ENCODE measurements at regions not wholly inside any gene's neighbourhood (a gene's known extent, or its start where the extent isn't known, plus 50 kb on each side); places are given as distances from the start of the nearest gene placed in this dataset.
"Not testable (repeated sequence)": the region's sequence is repeated elsewhere in the genome, so short reads cannot be mapped to it uniquely, and the experiment has no call there.

DNA sequence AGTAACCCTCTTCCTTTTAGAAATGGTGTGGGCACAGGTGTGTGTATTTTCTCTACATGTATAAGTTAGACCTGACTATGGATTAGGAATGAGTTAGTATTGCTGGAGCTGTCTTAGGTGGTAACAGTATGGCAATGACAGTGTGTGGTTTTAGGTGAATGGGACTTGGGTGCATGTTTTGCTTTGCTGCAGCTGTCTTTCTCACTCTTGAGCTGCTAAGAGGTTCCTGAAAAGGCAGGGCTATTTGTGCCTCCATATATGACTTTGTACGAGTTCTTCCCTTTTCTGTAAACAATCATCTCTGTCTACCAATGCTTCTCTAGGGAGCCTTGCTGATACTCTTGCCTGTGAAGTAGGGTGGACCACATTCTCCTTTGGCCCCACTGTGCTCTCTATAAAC lies 234.8 kb upstream of the HHIP start:
- H3K36me3 Mint-ChIP-seq = no peaks in the 10 kb centered on the region
- peaks cover 0 to 10% (median 5%) of the 10 kb centered on the region in 6 donors for H3K9me3 Mint-ChIP-seq
- H3K4me3 Mint-ChIP-seq = no peak overlapping the region
- no peak overlapping the region for H3K27ac Mint-ChIP-seq
- no peaks in the 10 kb centered on the region for H3K4me1 Mint-ChIP-seq
- H3K27me3 Mint-ChIP-seq (ENCODE audit: low read depth in 3 of 3) = peaks cover 0 to 7% (median 0%) of the 10 kb centered on the region in 3 donors
- DNase-seq = no peak

DNA sequence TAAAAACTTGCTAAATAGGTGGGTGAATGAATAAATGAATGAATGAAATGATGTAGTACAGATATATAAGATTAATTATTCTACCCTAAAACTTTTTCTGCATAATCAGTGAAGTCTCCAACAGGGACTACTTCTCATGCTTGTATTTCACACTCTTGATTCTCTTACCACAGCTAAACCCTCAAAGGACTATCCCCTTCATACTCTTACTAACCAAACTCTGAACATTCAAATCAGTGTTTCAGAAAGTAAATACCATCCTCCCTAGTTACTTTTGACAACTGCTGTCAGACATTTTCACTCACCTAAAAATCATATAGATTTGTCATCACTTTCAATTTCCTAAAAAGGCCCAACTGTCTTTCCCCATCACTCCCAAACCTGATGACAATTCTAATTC lies 234.3 kb upstream of the HHIP start:
- H3K4me3 Mint-ChIP-seq = no peak overlapping the region
- H3K27ac Mint-ChIP-seq = no peak overlapping the region
- no peak for DNase-seq
- no peaks in the 10 kb centered on the region for H3K36me3 Mint-ChIP-seq
- peaks cover 0 to 10% (median 5%) of the 10 kb centered on the region in 6 donors for H3K9me3 Mint-ChIP-seq
- peaks cover 0 to 7% (median 0%) of the 10 kb centered on the region in 3 donors for H3K27me3 Mint-ChIP-seq (ENCODE audit: low read depth in 3 of 3)
- H3K4me1 Mint-ChIP-seq = no peaks in the 10 kb centered on the region

DNA sequence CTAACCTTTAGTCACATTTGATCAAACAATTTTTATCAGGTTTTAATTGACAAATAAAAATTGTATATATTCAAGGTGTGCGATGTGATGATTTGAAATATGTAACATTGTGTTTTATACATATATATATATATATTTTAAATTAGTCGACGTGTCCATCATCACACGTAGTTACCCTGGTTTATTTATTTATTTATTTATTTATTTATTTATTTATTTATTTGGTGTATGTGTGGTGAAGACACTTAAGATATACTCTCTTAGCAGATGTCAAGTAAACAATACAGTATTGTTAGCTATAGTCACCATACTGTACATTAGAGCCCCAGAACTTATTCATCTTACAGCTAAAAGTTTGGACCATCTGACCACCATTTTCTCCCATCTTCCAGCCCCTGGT lies 224.9 kb upstream of the HHIP start:
- Mint-ChIP-seq H3K4me3 (no peak overlapping the region), H3K27ac (no peak overlapping the region), H3K4me1 (no peaks in the 10 kb centered on the region), H3K27me3 (ENCODE audit: low read depth in 3 of 3) (no peaks in the 10 kb centered on the region), H3K9me3 (peaks cover 0 to 7% (median 1%) of the 10 kb centered on the region in 6 donors), H3K36me3 (no peaks in the 10 kb centered on the region)
- no peak for DNase-seq

- Mint-ChIP-seq H3K36me3 (no peaks in the 10 kb centered on the region), H3K27me3 (ENCODE audit: low read depth in 3 of 3) (peaks cover 0 to 2% (median 0%) of the 10 kb centered on the region in 3 donors), H3K4me1 (no peaks in the 10 kb centered on the region), H3K27ac (no peak overlapping the region), H3K4me3 (no peak overlapping the region), H3K9me3 (peaks cover 0 to 3% (median 1%) of the 10 kb centered on the region in 6 donors)
- DNase-seq = no peak
These were observed 224.0 kb upstream of the HHIP start for GRCh38 chr4:144421839-144422565.

DNA sequence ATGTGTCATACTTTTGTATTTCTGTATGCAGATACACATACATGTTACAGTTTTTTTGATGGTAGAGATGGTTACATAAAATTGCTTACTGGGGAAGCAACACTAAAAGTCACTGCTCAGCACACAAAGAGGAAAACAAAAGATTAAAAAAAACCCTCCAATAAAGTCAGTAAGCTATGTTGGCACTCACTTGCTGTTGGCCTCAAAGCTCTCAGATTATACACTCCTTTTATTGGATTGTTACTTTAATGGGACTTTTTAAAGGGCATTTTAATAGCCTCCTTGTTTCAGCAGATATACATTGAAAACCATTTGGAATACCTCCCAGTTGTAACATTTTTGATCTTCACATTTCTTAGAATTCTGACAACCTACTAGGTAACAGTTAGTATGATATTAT lies 222.0 kb upstream of the HHIP start:
- DNase-seq = no peak
- peaks cover 0 to 2% (median 0%) of the 10 kb centered on the region in 3 donors for H3K27me3 Mint-ChIP-seq (ENCODE audit: low read depth in 3 of 3)
- H3K4me3 Mint-ChIP-seq = no peak overlapping the region
- no peaks in the 10 kb centered on the region for H3K4me1 Mint-ChIP-seq
- no peak overlapping the region for H3K27ac Mint-ChIP-seq
- no peaks in the 10 kb centered on the region for H3K36me3 Mint-ChIP-seq
- peaks cover 0 to 4% (median 0%) of the 10 kb centered on the region in 6 donors for H3K9me3 Mint-ChIP-seq

DNA sequence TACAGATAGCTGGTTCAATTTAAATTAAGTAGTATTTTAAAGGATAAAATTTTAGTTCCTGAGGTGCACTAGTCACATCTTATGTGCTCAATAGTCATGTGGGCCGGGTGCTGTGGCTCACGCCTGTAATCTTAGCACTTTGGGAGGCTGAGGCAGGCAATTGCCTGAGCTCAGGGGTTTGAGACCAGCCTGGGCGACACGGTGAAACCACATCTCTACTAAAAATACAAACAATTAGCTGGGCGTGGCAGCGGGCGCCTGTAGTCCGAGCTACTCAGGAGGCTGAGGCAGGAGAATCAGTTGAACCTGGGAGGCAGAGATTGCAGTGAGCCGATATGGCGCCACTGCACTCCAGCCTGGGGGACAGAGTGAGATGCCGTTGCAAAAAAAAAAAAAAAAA lies 219.9 kb upstream of the HHIP start:
- H3K27ac Mint-ChIP-seq; H3K9me3 Mint-ChIP-seq; H3K4me3 Mint-ChIP-seq; DNase-seq; H3K4me1 Mint-ChIP-seq; H3K36me3 Mint-ChIP-seq; H3K27me3 Mint-ChIP-seq (ENCODE audit: low read depth in 3 of 3): not testable (repeated sequence)

DNA sequence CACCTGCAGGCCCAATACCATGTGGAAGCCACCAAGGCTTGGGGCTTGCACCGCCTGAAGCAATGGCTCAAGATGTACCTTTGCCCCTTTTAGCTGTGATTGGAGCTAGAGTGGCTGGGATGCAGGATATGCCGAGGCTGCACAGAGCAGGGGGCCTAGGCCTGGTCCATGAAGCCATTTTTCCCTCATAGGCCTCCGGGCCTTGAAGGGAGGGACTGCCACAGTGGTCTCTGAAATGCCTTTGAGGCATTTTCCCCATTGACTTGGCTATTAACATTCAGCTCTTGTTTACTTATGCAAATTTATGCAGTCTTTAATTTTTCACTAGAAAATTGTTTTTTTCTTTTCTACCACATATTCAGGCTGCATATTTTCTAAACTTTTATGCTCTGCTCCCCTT lies 203.2 kb upstream of the HHIP start:
- DNase-seq = no peak
- Mint-ChIP-seq H3K27ac (no peak overlapping the region), H3K9me3 (peaks cover 0 to 9% (median 6%) of the 10 kb centered on the region in 6 donors), H3K4me1 (peaks cover 0 to 7% of the 10 kb centered on the region in 2 donors), H3K4me3 (no peak overlapping the region), H3K36me3 (no peaks in the 10 kb centered on the region), H3K27me3 (ENCODE audit: low read depth in 3 of 3) (peaks cover 0 to 3% (median 3%) of the 10 kb centered on the region in 3 donors)

- H3K9me3 Mint-ChIP-seq = peaks cover 0 to 38% (median 5%) of the 10 kb centered on the region in 6 donors
- H3K36me3 Mint-ChIP-seq = no peaks in the 10 kb centered on the region
- peaks cover 0 to 4% (median 3%) of the 10 kb centered on the region in 3 donors for H3K27me3 Mint-ChIP-seq (ENCODE audit: low read depth in 3 of 3)
- no peak overlapping the region for H3K4me3 Mint-ChIP-seq
- H3K4me1 Mint-ChIP-seq = peaks cover 0 to 8% of the 10 kb centered on the region in 2 donors
- DNase-seq = no peak
- H3K27ac Mint-ChIP-seq = no peak overlapping the region
These were observed 196.3 kb upstream of the HHIP start for GRCh38 chr4:144449611-144450010.

DNA sequence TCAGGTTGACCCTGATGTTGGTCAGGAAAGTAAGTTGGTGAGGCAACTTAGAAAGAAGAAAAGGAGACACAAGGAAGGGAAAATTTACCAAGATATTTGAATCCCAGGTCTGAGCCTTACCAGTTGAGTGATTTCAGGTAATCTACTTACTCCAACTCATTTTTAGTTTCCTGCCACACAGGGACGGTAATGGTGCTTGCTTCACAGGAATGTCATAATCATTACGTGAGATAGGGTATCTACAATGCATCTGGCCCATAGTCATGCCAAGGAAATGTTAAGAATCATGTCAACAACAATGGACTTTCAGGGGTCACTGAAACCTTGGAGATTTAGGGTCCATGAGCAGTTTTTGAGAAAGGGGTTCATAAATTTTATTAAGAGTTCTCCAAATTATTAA lies 195.4 kb upstream of the HHIP start:
- peaks cover 0 to 38% (median 5%) of the 10 kb centered on the region in 6 donors for H3K9me3 Mint-ChIP-seq
- no peak overlapping the region for H3K4me3 Mint-ChIP-seq
- H3K27me3 Mint-ChIP-seq (ENCODE audit: low read depth in 3 of 3) = peaks cover 0 to 4% (median 3%) of the 10 kb centered on the region in 3 donors

GRCh38 chr4:144451766-144452450 lies 194.0 kb upstream of the HHIP start:
- peaks cover 0 to 3% (median 2%) of the 10 kb centered on the region in 3 donors for H3K27me3 Mint-ChIP-seq (ENCODE audit: low read depth in 3 of 3)
- peaks cover 0 to 8% of the 10 kb centered on the region in 2 donors for H3K4me1 Mint-ChIP-seq
- H3K4me3 Mint-ChIP-seq = no peak overlapping the region
- DNase-seq = no peak
- no peak overlapping the region for H3K27ac Mint-ChIP-seq
- H3K9me3 Mint-ChIP-seq = peaks cover 0 to 38% (median 5%) of the 10 kb centered on the region in 6 donors
- H3K36me3 Mint-ChIP-seq = no peaks in the 10 kb centered on the region

More for the DNA sequence above, 195.4 kb upstream of the HHIP start:
- no peaks in the 10 kb centered on the region for H3K36me3 Mint-ChIP-seq
- no peak for DNase-seq
- H3K27ac Mint-ChIP-seq = no peak overlapping the region
- peaks cover 0 to 8% of the 10 kb centered on the region in 2 donors for H3K4me1 Mint-ChIP-seq

GRCh38 chr4:144456196-144456595 lies 189.8 kb upstream of the HHIP start:
- Mint-ChIP-seq H3K27ac (no peak overlapping the region), H3K36me3 (no peaks in the 10 kb centered on the region), H3K27me3 (ENCODE audit: low read depth in 3 of 3) (peaks cover 0 to 4% (median 2%) of the 10 kb centered on the region in 3 donors), H3K9me3 (peaks cover 0 to 9% (median 2%) of the 10 kb centered on the region in 6 donors), H3K4me3 (no peak overlapping the region), H3K4me1 (no peaks in the 10 kb centered on the region)
- DNase-seq = no peak

GRCh38 chr4:144461906-144462305 lies 184.1 kb upstream of the HHIP start:
- no peak for DNase-seq
- H3K4me3 Mint-ChIP-seq = no peak overlapping the region
- H3K27ac Mint-ChIP-seq = no peak overlapping the region
- H3K36me3 Mint-ChIP-seq = no peaks in the 10 kb centered on the region
- peaks cover 0 to 4% (median 0%) of the 10 kb centered on the region in 3 donors for H3K27me3 Mint-ChIP-seq (ENCODE audit: low read depth in 3 of 3)
- H3K9me3 Mint-ChIP-seq = peaks cover 0 to 14% (median 3%) of the 10 kb centered on the region in 6 donors
- no peaks in the 10 kb centered on the region for H3K4me1 Mint-ChIP-seq

DNA sequence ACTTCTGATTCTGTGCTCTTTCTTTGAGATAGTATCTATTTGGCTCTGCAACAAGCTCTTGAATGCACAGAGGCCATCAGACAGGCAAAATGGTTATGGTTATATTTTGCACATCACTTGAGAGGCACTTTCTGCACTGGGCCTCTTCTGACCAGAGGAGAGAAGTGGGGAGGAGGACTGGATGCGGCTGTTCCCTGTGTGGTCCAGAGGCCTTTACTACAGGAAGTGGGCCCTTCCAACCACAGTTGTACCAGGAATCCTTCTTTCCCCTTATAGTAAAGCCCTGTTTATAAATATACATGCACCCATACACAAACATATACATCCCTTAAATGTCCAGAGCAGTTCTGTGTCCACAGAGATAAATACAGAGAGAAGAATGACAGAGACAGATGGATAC lies 182.7 kb upstream of the HHIP start:
- no peak overlapping the region for H3K27ac Mint-ChIP-seq
- no peaks in the 10 kb centered on the region for H3K36me3 Mint-ChIP-seq
- DNase-seq = no peak
- H3K4me3 Mint-ChIP-seq = no peak overlapping the region
- H3K9me3 Mint-ChIP-seq = peaks cover 0 to 23% (median 3%) of the 10 kb centered on the region in 6 donors
- H3K4me1 Mint-ChIP-seq = no peaks in the 10 kb centered on the region
- no peaks in the 10 kb centered on the region for H3K27me3 Mint-ChIP-seq (ENCODE audit: low read depth in 3 of 3)

- Mint-ChIP-seq H3K27me3 (ENCODE audit: low read depth in 3 of 3) (no peaks in the 10 kb centered on the region), H3K27ac (no peak overlapping the region), H3K4me1 (no peaks in the 10 kb centered on the region), H3K9me3 (peaks cover 0 to 23% (median 3%) of the 10 kb centered on the region in 6 donors), H3K4me3 (no peak overlapping the region), H3K36me3 (no peaks in the 10 kb centered on the region)
- DNase-seq = no peak
These were observed 182.1 kb upstream of the HHIP start for GRCh38 chr4:144463896-144464295.

All from immature natural killer cell (primary cell).